GM12878 (cell line): ENCODE measurements at regions not wholly inside any gene's neighbourhood (a gene's known extent, or its start where the extent isn't known, plus 50 kb on each side); places are given as distances from the start of the nearest gene placed in this dataset.

Source experiments
- ATAC-seq: fragments of 200-7000 bp; cut with Tn5 transposase; 3 replicates; pipeline ENCODE4 v1.9.1; 2020; ENCODE audit warnings: mild to moderate bottlenecking, moderate library complexity
- BruUV-seq: library from RNA; stranded (reverse); fragments of 400-500 nt; replicated peaks from 2 replicates; lab custom pipeline; 2021; lab: Mats Ljungman, UMichigan
- CTCF ChIA-PET: fragments of 300-600 bp; sonication (Branson Sonifier 250); formaldehyde crosslinking; extraction: SDS; loops from one replicate; lab custom pipeline; 2021; ENCODE audit warnings: inconsistent platforms; lab: Yijun Ruan, JAX
- POLR2A ChIA-PET: fragments of 350-600 bp; formaldehyde crosslinking; extraction: SDS; loops from one replicate; lab custom pipeline; 2021; ENCODE audit warnings: inconsistent platforms; lab: Charles Lee
- RAD21 ChIA-PET: fragments of 300-600 bp; sonication (Branson Sonifier 250); formaldehyde crosslinking; loops from one replicate; lab custom pipeline; 2023; ENCODE audit warnings: antibody characterized with exemption; ENCODE audit not compliant: unreplicated experiment; lab: Charles Lee
- SMC1A ChIA-PET: fragments of 300-600 bp; sonication (Branson Sonifier 250); formaldehyde crosslinking; loops from one replicate; lab custom pipeline; 2023; ENCODE audit not compliant: unreplicated experiment, uncharacterized antibody; lab: Charles Lee
- DNase-seq: peaks from one replicate; pipeline ENCODE4 v3.0.0-alpha.2; 2011; ENCODE audit warnings: low read depth, low spot score
- FAIRE-seq: peaks from 3 replicates; lab custom pipeline; 2011; peaks lifted over from hg19 to GRCh38; lab: Jason Lieb, UNC
- H2AFZ ChIP-seq: 2 replicates; pipeline ENCODE4 v1.6.0; 2011; ENCODE audit warnings: low read depth, low read length, control low read depth; ENCODE audit not compliant: control insufficient read depth
- H3K27ac ChIP-seq: 2 replicates; pipeline ENCODE4 v1.5.1; 2011; ENCODE audit warnings: control low read depth; ENCODE audit not compliant: control insufficient read depth, insufficient read depth
- H3K27me3 ChIP-seq, 2 experiments: replicated peaks in 1 of 2; 2 replicates each; pipeline versions ENCODE4 v1.6.0 to v1.6.1; 2011; ENCODE audit warnings: low read length in 1 of 2; ENCODE audit not compliant: control insufficient read depth in 2 of 2, insufficient read depth in 2 of 2
- H3K36me3 ChIP-seq, 2 experiments: 2 replicates each; pipeline ENCODE4 v1.5.1; 2011; ENCODE audit warnings: low read length in 1 of 2; ENCODE audit not compliant: control insufficient read depth in 2 of 2, insufficient read depth in 2 of 2
- H3K4me1 ChIP-seq: 2 replicates; pipeline ENCODE4 v1.6.1; 2011; ENCODE audit warnings: mild to moderate bottlenecking, low read length, moderate library complexity, mixed read lengths; ENCODE audit not compliant: control insufficient read depth, insufficient read depth
- H3K4me2 ChIP-seq: 2 replicates; pipeline ENCODE4 v1.6.0; 2011; ENCODE audit warnings: control low read depth; ENCODE audit not compliant: control insufficient read depth, insufficient read depth
- H3K4me3 ChIP-seq: fragments of 200-600 bp; sonication (generic); 2 replicates; pipeline ENCODE4 v1.5.1; 2016
- H3K79me2 ChIP-seq: 2 replicates; pipeline ENCODE4 v1.6.0; 2011; ENCODE audit warnings: low read length; ENCODE audit not compliant: control insufficient read depth, insufficient read depth
- H3K9ac ChIP-seq: 2 replicates; pipeline ENCODE4 v1.8.0; 2011; ENCODE audit warnings: low read length, control low read depth, mixed read lengths; ENCODE audit not compliant: control insufficient read depth, insufficient read depth
- H3K9me3 ChIP-seq: replicated peaks from 3 replicates; pipeline ENCODE4 v1.5.1; 2011; ENCODE audit warnings: mild to moderate bottlenecking, low read length; ENCODE audit not compliant: control insufficient read depth, insufficient read depth
- H4K20me1 ChIP-seq: 2 replicates; pipeline ENCODE4 v1.6.0; 2011; ENCODE audit not compliant: control insufficient read depth, insufficient read depth
- CBX3 ChIP-seq: fragments of 200-600 bp; sonication (generic); IDR thresholded peaks from 2 replicates; pipeline ENCODE4 v1.6.1; 2016; ENCODE audit warnings: low read depth, borderline replicate concordance
- EGR1 ChIP-seq, 2 experiments: IDR thresholded peaks; 1 replicate in 1 of 2; 2 replicates in 1 of 2; pipeline ENCODE4 v1.6.1; 2011 to 2012; ENCODE audit warnings: low read depth in 2 of 2, low read length in 2 of 2, borderline replicate concordance in 1 of 2, mild to moderate bottlenecking in 1 of 2, moderate library complexity in 1 of 2
- ETV6 ChIP-seq, 2 experiments: fragments of 450-650 bp in 1 of 2; IDR thresholded peaks in 1 of 2; conservative IDR thresholded peaks in 1 of 2; 2 replicates each; pipeline ENCODE4 v1.6.1; 2014; ENCODE audit warnings: antibody characterized with exemption in 1 of 2, borderline replicate concordance in 1 of 2, low read depth in 1 of 2, mild to moderate bottlenecking in 1 of 2, moderate library complexity in 1 of 2
- JUND ChIP-seq: IDR thresholded peaks from 2 replicates; pipeline ENCODE4 v1.6.1; 2012; ENCODE audit warnings: low read depth, mild to moderate bottlenecking, low read length, improper control_type of control experiment, moderate library complexity
- NBN ChIP-seq: fragments of 450-650 bp; IDR thresholded peaks from 2 replicates; pipeline ENCODE4 v1.6.1; 2016
- NFYB ChIP-seq: IDR thresholded peaks from 2 replicates; pipeline ENCODE4 v1.6.1; 2011; ENCODE audit warnings: low read depth, mild to moderate bottlenecking, low read length, improper control_type of control experiment, moderate library complexity; ENCODE audit not compliant: insufficient read depth
- NRF1 ChIP-seq: conservative IDR thresholded peaks from 2 replicates; pipeline ENCODE4 v1.6.1; 2011; ENCODE audit warnings: mild to moderate bottlenecking, low read depth, low read length, improper control_type of control experiment
- POLR2AphosphoS5 ChIP-seq: IDR thresholded peaks from 2 replicates; pipeline ENCODE4 v1.6.1; 2011; ENCODE audit warnings: mild to moderate bottlenecking, low read length, inconsistent platforms
- SIN3A ChIP-seq: IDR thresholded peaks from 2 replicates; pipeline ENCODE4 v1.6.1; 2012; ENCODE audit warnings: low read depth, low read length, improper control_type of control experiment
- STAT1 ChIP-seq: fragments of 450-650 bp; conservative IDR thresholded peaks from 2 replicates; pipeline ENCODE4 v1.6.1; 2014; ENCODE audit warnings: antibody characterized with exemption, mild to moderate bottlenecking
- YBX1 ChIP-seq: fragments of 450-650 bp; IDR thresholded peaks from 2 replicates; pipeline ENCODE4 v1.6.1; 2016; ENCODE audit warnings: antibody characterized with exemption
- ZNF207 ChIP-seq: fragments of 450-650 bp; IDR thresholded peaks from 2 replicates; pipeline ENCODE4 v1.6.1; 2014; ENCODE audit warnings: antibody characterized with exemption, mild to moderate bottlenecking, borderline replicate concordance
- ZNF274 ChIP-seq: IDR thresholded peaks from one replicate; pipeline ENCODE4 v1.8.0; 2011; ENCODE audit not compliant: insufficient read length, insufficient read depth
- ZNF384 ChIP-seq: IDR thresholded peaks from 2 replicates; pipeline ENCODE4 v1.6.1; 2012; ENCODE audit warnings: low read depth, mild to moderate bottlenecking, low read length, improper control_type of control experiment, borderline replicate concordance
- WGBS: methylation state at CpG from one replicate; pipeline ENCODE4 v1.1.6; 2016; ENCODE audit warnings: low lambda C conversion rate; ENCODE audit not compliant: insufficient replicate concordance, insufficient coverage; ENCODE audit errors: missing lambda C conversion rate; 5-methylcytosine and 5-hydroxymethylcytosine counted together
- in situ Hi-C: fragments of 300-500 bp; cut with MboI; formaldehyde crosslinking; loops from 9 replicates; pipeline ENCODE4 v1.14.3; 2018; ENCODE audit warnings: mixed read lengths
- intact Hi-C: fragments of 100-400 bp; cut with micrococcal nuclease; formaldehyde crosslinking; loops from one replicate; pipeline ENCODE4 v1.14.2; 2022; ENCODE audit not compliant: unreplicated experiment
- TF ChIP-seq, protein P1 (sequence below): fragments of 450-650 bp; IDR thresholded peaks from 2 replicates; pipeline ENCODE4 v1.6.1; 2017; ENCODE audit warnings: borderline replicate concordance
- TF ChIP-seq, protein P2 (sequence below): fragments of 150-350 bp; IDR thresholded peaks from 2 replicates; pipeline ENCODE4 v1.6.1; 2014; ENCODE audit warnings: mild to moderate bottlenecking, low read depth, low read length
- TF ChIP-seq, protein P3 (sequence below): fragments of 450-650 bp; IDR thresholded peaks from 2 replicates; pipeline ENCODE4 v1.6.1; 2017; ENCODE audit warnings: mild to moderate bottlenecking, low read depth, inconsistent platforms; ENCODE audit not compliant: poor library complexity, severe bottlenecking

DNA sequence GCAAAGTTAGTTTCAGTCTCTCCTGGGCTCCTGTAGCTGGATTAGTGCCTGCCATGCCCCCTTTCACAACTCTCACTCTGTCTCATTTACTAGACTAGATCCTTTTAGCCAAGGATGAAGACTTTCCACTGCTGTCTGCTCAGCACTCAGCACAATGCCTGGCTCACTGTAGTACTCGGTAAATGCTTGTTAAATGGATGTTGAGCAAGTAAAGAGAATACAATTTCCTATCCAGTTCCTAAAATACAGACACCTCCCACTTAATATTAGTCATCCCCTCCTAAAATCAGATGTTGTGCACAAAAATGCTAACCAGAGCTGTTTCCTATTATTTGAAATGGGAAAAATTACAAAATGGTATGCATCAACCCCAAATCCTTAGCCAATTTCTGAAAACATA, 195.8 kb downstream of the SREK1 start (continued):
- TF ChIP-seq ZNF207 (no peak), YBX1 (no peak), SIN3A (no peak), POLR2AphosphoS5 (no peak), NRF1 (no peak), NFYB (no peak)
- TF ChIP-seq, protein P1, sequence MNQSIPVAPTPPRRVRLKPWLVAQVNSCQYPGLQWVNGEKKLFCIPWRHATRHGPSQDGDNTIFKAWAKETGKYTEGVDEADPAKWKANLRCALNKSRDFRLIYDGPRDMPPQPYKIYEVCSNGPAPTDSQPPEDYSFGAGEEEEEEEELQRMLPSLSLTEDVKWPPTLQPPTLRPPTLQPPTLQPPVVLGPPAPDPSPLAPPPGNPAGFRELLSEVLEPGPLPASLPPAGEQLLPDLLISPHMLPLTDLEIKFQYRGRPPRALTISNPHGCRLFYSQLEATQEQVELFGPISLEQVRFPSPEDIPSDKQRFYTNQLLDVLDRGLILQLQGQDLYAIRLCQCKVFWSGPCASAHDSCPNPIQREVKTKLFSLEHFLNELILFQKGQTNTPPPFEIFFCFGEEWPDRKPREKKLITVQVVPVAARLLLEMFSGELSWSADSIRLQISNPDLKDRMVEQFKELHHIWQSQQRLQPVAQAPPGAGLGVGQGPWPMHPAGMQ: no peak
- TF ChIP-seq, protein P2, sequence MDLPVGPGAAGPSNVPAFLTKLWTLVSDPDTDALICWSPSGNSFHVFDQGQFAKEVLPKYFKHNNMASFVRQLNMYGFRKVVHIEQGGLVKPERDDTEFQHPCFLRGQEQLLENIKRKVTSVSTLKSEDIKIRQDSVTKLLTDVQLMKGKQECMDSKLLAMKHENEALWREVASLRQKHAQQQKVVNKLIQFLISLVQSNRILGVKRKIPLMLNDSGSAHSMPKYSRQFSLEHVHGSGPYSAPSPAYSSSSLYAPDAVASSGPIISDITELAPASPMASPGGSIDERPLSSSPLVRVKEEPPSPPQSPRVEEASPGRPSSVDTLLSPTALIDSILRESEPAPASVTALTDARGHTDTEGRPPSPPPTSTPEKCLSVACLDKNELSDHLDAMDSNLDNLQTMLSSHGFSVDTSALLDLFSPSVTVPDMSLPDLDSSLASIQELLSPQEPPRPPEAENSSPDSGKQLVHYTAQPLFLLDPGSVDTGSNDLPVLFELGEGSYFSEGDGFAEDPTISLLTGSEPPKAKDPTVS: no peak

DNA sequence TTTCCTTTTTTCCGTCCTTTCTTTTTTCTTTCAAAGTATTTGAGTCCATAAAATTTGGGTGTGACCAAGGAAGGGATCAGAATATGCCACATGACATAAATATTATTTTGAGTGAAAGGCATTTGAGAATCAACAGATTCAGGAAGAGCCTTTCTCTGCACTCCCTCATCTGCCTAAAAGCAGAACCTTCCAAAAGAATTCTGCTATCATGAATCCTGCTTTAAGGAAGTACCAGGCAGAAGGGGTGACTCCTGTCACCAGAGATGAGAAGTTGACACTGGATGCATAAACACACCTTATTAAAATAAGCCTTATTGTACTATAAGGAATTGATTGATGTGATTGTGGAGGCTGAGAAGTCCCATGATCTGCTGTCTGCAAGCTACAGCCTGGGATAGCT, 196.7 kb downstream of the SREK1 start:
- DNase-seq: no peak
- WGBS: 31% methylated on average over 1 of the region's 1 CpG
- ChIA-PET CTCF (interaction anchor here (0.8 kb wide), 1 partner anchor 32 kb away, joined by 3 read pairs; no protein-coding TSS in a partner anchor), RAD21 (no interaction called here), SMC1A (no interaction called here), POLR2A (no interaction called here)
- Histone ChIP-seq H4K20me1 (no peaks in the 10 kb centered on the region), H3K9me3 (no peaks in the 10 kb centered on the region), H2AFZ (no peak overlapping the region), H3K36me3 (no peaks in the 10 kb centered on the region), H3K27me3 (0 out of 4 replicates have a peak, but pooled peaks cover 0 to 2% of the 10 kb centered on the region in 2 experiments), H3K4me2 (no peak overlapping the region), H3K4me3 (no peak overlapping the region), H3K79me2 (no peaks in the 10 kb centered on the region), H3K27ac (no peak overlapping the region), H3K9ac (no peak overlapping the region), H3K4me1 (no peaks in the 10 kb centered on the region)
- in situ Hi-C loops (no loop called here), intact Hi-C loops (no loop called here)
- no peak for ATAC-seq
- no peak for FAIRE-seq
- no TSS peak for BruUV-seq
- TF ChIP-seq ZNF384: no peak
- TF ChIP-seq, protein P1: no peak
- TF ChIP-seq JUND: no peak
- no peak for TF ChIP-seq NBN
- TF ChIP-seq CBX3: no peak
- no peak for TF ChIP-seq ETV6 (conservative IDR thresholded peaks at IDR 0.05 in 1 of 2, IDR thresholded peaks at IDR 0.05 in 1 of 2; ENCODE audit: borderline replicate concordance in 1 of 2, low read depth in 1 of 2)
- TF ChIP-seq EGR1 (IDR thresholded peaks at IDR 0.05; ENCODE audit: borderline replicate concordance in 1 of 2, low read depth in 2 of 2, low read length in 2 of 2): no peak
- TF ChIP-seq STAT1: no peak
- no peak for TF ChIP-seq ZNF274
- TF ChIP-seq, protein P3, sequence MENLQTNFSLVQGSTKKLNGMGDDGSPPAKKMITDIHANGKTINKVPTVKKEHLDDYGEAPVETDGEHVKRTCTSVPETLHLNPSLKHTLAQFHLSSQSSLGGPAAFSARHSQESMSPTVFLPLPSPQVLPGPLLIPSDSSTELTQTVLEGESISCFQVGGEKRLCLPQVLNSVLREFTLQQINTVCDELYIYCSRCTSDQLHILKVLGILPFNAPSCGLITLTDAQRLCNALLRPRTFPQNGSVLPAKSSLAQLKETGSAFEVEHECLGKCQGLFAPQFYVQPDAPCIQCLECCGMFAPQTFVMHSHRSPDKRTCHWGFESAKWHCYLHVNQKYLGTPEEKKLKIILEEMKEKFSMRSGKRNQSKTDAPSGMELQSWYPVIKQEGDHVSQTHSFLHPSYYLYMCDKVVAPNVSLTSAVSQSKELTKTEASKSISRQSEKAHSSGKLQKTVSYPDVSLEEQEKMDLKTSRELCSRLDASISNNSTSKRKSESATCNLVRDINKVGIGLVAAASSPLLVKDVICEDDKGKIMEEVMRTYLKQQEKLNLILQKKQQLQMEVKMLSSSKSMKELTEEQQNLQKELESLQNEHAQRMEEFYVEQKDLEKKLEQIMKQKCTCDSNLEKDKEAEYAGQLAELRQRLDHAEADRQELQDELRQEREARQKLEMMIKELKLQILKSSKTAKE: no peak
